Osteocyte (in vitro differentiated cells): ENCODE measurements at regions not wholly inside any gene's neighbourhood (a gene's known extent, or its start where the extent isn't known, plus 50 kb on each side); places are given as distances from the start of the nearest gene placed in this dataset.

Experiments used
- DNase-seq: peaks from one replicate; pipeline ENCODE4 v3.0.0; 2021; ENCODE audit warnings: mixed read lengths; ENCODE audit not compliant: unreplicated experiment; ENCODE audit errors: extremely low spot score
- H3K27ac Mint-ChIP-seq: one replicate; pipeline ENCODE4 v1.8.0; 2021; ENCODE audit warnings: mild to moderate bottlenecking, mixed read lengths; ENCODE audit not compliant: unreplicated experiment
- H3K27me3 Mint-ChIP-seq: one replicate; pipeline ENCODE4 v1.8.0; 2021; ENCODE audit warnings: mixed read lengths; ENCODE audit not compliant: unreplicated experiment
- H3K36me3 Mint-ChIP-seq: one replicate; pipeline ENCODE4 v1.8.0; 2021; ENCODE audit warnings: mixed read lengths; ENCODE audit not compliant: unreplicated experiment
- H3K4me1 Mint-ChIP-seq: one replicate; pipeline ENCODE4 v1.8.0; 2021; ENCODE audit warnings: mixed read lengths; ENCODE audit not compliant: unreplicated experiment
- H3K4me3 Mint-ChIP-seq: one replicate; pipeline ENCODE4 v1.8.0; 2021; ENCODE audit warnings: mild to moderate bottlenecking, moderate library complexity, mixed read lengths; ENCODE audit not compliant: unreplicated experiment
- H3K9me3 Mint-ChIP-seq: one replicate; pipeline ENCODE4 v1.8.0; 2021; ENCODE audit warnings: mixed read lengths; ENCODE audit not compliant: unreplicated experiment
- CTCF ChIP-seq: fragments of 200-600 bp; sonication (generic); IDR thresholded peaks from 2 replicates; pipeline ENCODE4 v1.5.0; 2021; ENCODE audit warnings: antibody characterized with exemption, mild to moderate bottlenecking, moderate library complexity

- no peak for TF ChIP-seq CTCF
- no peak for DNase-seq
- H3K36me3 Mint-ChIP-seq: peaks cover 6% of the 10 kb centered on the region
- peaks cover 10% of the 10 kb centered on the region for H3K4me1 Mint-ChIP-seq
- no peak overlapping the region for H3K27ac Mint-ChIP-seq
- H3K9me3 Mint-ChIP-seq: no peaks in the 10 kb centered on the region
- H3K4me3 Mint-ChIP-seq: no peak overlapping the region
- H3K27me3 Mint-ChIP-seq: no peaks in the 10 kb centered on the region
Observed at GRCh38 chr1:97996880-97997279, 76.0 kb upstream of the DPYD start.

DNA sequence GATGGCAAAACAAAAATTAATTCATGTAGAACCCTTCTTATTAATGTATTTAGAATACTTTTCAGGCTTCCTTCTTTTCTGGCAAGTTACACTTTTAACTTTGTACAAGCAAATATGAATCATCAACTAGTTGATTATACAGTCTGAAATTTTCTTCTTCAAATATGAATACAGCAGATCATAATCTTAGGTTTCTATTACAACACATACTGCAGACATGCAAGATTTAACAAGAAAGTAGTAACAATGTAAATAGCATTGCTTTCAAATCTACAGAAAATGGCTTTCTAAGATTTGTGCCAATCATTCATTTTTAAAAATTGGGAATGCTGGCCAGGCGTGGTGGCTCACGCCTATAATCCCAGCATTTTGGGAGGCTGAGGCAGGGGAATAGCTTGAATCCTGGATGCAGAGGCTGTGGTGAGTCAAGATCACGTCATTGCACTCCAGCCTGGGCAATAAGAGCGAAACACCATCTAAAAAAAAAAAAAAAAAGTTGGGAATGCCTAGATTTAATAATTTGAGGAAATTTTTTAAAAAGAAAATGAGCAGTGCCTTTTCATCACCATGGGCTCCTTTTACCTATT is 68.4 kb upstream of the DPYD start:
- no peak for DNase-seq
- Mint-ChIP-seq H3K27ac (no peak overlapping the region), H3K27me3 (no peaks in the 10 kb centered on the region), H3K36me3 (peaks cover 18% of the 10 kb centered on the region), H3K4me3 (no peak overlapping the region), H3K4me1 (no peaks in the 10 kb centered on the region), H3K9me3 (no peaks in the 10 kb centered on the region)
- TF ChIP-seq CTCF: no peak

- Mint-ChIP-seq H3K36me3 (peaks cover 11% of the 10 kb centered on the region), H3K4me3 (no peak overlapping the region), H3K4me1 (no peaks in the 10 kb centered on the region), H3K27ac (no peak overlapping the region), H3K27me3 (no peaks in the 10 kb centered on the region), H3K9me3 (no peaks in the 10 kb centered on the region)
- DNase-seq: no peak
- TF ChIP-seq CTCF: no peak
Observed at GRCh38 chr1:97986041-97987005, 65.5 kb upstream of the DPYD start.

- DNase-seq: no peak
- H3K4me3 Mint-ChIP-seq: no peak overlapping the region
- no peak for TF ChIP-seq CTCF
- no peaks in the 10 kb centered on the region for H3K4me1 Mint-ChIP-seq
- peaks cover 12% of the 10 kb centered on the region for H3K36me3 Mint-ChIP-seq
- no peaks in the 10 kb centered on the region for H3K9me3 Mint-ChIP-seq
- H3K27ac Mint-ChIP-seq: no peak overlapping the region
- H3K27me3 Mint-ChIP-seq: no peaks in the 10 kb centered on the region
Observed at GRCh38 chr1:97983126-97983525, 62.3 kb upstream of the DPYD start.

GRCh38 chr1:97980530-97980929 is 59.7 kb upstream of the DPYD start:
- Mint-ChIP-seq H3K36me3 (peaks cover 7% of the 10 kb centered on the region), H3K4me3 (no peak overlapping the region), H3K4me1 (peaks cover 1% of the 10 kb centered on the region), H3K27me3 (no peaks in the 10 kb centered on the region), H3K27ac (no peak overlapping the region), H3K9me3 (no peaks in the 10 kb centered on the region)
- no peak for DNase-seq
- TF ChIP-seq CTCF: no peak
